ENCODE measurements at regions not wholly inside any gene's neighbourhood (a gene's known extent, or its start where the extent isn't known, plus 50 kb on each side); places are given as distances from the start of the nearest gene placed in this dataset.
A peak's percentile ranks its signal among the peaks of the same experiment; 100 is the strongest.

DNA sequence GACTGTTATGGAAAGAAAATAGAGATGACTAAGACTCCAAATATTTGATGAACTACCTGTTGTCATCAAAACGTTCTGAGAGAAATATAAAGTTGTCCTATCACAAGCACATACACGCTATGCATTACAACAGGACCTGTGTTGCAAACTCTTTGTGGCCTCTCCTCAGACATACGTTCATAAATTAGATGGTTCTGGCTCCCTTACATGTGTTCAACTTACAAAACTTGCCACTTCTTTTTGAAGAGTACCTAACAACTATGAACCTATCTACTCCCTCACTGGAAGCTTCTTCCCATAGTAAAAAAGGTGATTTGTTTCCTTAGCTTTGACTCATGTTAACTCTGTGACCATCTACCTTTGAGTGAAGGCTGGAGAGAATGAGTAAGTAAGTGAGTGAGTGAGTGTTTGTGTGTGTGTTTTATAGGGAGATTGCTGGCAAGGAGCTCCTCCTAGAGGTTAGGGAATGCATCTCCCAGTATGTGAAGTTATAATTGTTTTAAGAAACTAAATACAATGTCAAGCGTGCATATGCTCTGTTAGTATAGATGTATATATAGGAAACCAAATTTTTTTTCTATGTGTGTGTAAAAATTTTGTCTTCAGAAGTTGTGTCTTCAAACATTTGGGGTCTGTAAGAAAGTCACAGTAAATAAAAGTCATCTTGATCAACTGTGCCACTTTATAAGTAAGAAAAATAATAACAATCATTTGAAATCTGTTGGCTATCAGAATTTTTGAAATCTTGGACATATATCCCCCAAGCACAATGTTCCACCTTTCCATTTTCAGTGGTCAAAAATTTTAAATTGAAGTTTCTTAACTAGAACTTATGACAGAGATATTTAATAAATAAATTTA lies 1211.1 kb upstream of the GJE1 start:
- Histone ChIP-seq H4K20me1 (ENCODE audit: insufficient read depth, poor library complexity, severe bottlenecking) (no peaks in the 10 kb centered on the region), H3K4me2 (no peak overlapping the region), H3K9me2 (replicated peaks; ENCODE audit: insufficient read depth) (no peaks in the 10 kb centered on the region), H2AFZ (no peak overlapping the region), H3K36me3 (replicated peaks; ENCODE audit: insufficient read depth, low read depth) (no peaks in the 10 kb centered on the region), H3K4me3 (no peak overlapping the region), H3K79me2 (no peaks in the 10 kb centered on the region), H3K27ac (peak overlapping the region; percentile 11), H3K9me3 (ENCODE audit: low read depth) (no peaks in the 10 kb centered on the region), H3K4me1 (ENCODE audit: insufficient read depth) (no peaks in the 10 kb centered on the region), H3K27me3 (no peaks in the 10 kb centered on the region)
- TF ChIP-seq EZH2 (IDR thresholded peaks at IDR 0.05; ENCODE audit: borderline replicate concordance) (no peak), CTCF (IDR thresholded peaks at IDR 0.05; ENCODE audit: poor library complexity) (peak; percentile 75), EZH2phosphoT487 (IDR thresholded peaks at IDR 0.05; ENCODE audit: low read depth, severe bottlenecking, unreplicated experiment) (no peak)
- peak; percentile 79 for DNase-seq (ENCODE audit: low spot score)
- 57% methylated on average over 4 of the region's 4 CpGs for WGBS (ENCODE audit: low lambda C conversion rate, missing lambda C conversion rate)

DNA sequence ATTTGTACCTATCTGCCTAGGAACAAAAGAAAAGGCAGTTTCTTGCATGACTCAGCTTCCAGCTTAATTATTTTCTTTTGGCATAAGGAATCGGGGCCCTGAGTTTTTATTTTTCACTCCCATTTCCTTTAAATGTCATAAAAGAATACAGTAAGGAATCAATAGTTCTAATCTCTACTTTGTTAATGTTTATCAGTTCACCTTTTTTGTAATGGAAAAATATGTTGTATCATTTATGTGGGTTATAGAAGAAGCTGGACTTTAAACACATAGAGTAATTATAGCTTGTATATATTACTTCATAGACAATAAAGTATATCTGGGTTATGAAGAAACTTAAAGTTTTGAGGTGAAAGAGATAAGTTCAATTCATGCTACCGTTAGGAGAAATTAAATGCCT lies 1214.8 kb upstream of the GJE1 start:
- Histone ChIP-seq H3K4me3 (no peak overlapping the region), H3K4me1 (ENCODE audit: insufficient read depth) (no peaks in the 10 kb centered on the region), H3K36me3 (replicated peaks; ENCODE audit: insufficient read depth, low read depth) (no peaks in the 10 kb centered on the region), H3K79me2 (no peaks in the 10 kb centered on the region), H3K27ac (no peak overlapping the region), H3K4me2 (no peak overlapping the region), H2AFZ (no peak overlapping the region), H3K9me2 (replicated peaks; ENCODE audit: insufficient read depth) (no peaks in the 10 kb centered on the region), H4K20me1 (ENCODE audit: insufficient read depth, poor library complexity, severe bottlenecking) (no peaks in the 10 kb centered on the region), H3K9me3 (ENCODE audit: low read depth) (no peaks in the 10 kb centered on the region), H3K27me3 (no peaks in the 10 kb centered on the region)
- TF ChIP-seq CTCF (IDR thresholded peaks at IDR 0.05; ENCODE audit: poor library complexity): no peak
- no peak for TF ChIP-seq EZH2 (IDR thresholded peaks at IDR 0.05; ENCODE audit: borderline replicate concordance)
- TF ChIP-seq EZH2phosphoT487 (IDR thresholded peaks at IDR 0.05; ENCODE audit: low read depth, severe bottlenecking, unreplicated experiment): no peak
- DNase-seq (ENCODE audit: low spot score): no peak
- 70% methylated on average over 2 of the region's 2 CpGs for WGBS (ENCODE audit: low lambda C conversion rate, missing lambda C conversion rate)

GRCh38 chr6:140915551-140915950 lies 1217.2 kb upstream of the GJE1 start:
- Histone ChIP-seq H3K4me1 (ENCODE audit: insufficient read depth) (no peaks in the 10 kb centered on the region), H3K4me2 (no peak overlapping the region), H4K20me1 (ENCODE audit: insufficient read depth, poor library complexity, severe bottlenecking) (no peaks in the 10 kb centered on the region), H2AFZ (no peak overlapping the region), H3K4me3 (no peak overlapping the region), H3K27me3 (no peaks in the 10 kb centered on the region), H3K9me3 (ENCODE audit: low read depth) (no peaks in the 10 kb centered on the region), H3K9me2 (replicated peaks; ENCODE audit: insufficient read depth) (no peaks in the 10 kb centered on the region), H3K79me2 (no peaks in the 10 kb centered on the region), H3K36me3 (replicated peaks; ENCODE audit: insufficient read depth, low read depth) (no peaks in the 10 kb centered on the region), H3K27ac (no peak overlapping the region)
- DNase-seq (ENCODE audit: low spot score): no peak
- no peak for TF ChIP-seq CTCF (IDR thresholded peaks at IDR 0.05; ENCODE audit: poor library complexity)
- WGBS (ENCODE audit: low lambda C conversion rate, missing lambda C conversion rate): 81% methylated on average over 3 of the region's 3 CpGs

Measured in hepatocyte (in vitro differentiated cells).